ENCODE measurements at regions not wholly inside any gene's neighbourhood (a gene's known extent, or its start where the extent isn't known, plus 50 kb on each side); places are given as distances from the start of the nearest gene placed in this dataset.

DNA sequence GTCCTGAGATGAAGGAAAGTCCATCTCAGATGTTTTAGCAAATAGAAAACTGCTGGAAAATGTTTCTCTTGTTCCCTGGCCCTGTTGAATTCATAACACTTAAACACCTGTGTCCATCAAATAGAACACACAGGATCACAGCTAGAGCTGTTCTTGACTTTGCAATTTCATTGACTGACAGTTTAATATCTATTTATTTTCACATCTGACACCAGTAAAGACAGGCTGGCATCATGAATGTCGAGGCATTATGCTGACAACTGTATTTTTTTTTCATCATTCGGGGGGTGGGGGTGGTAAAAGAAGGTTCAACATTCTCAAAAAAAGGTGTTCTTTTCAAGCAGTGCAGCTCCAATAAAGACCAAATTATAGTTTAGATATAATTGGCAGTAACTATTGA is 591.2 kb upstream of the PTBP2 start:
- Histone ChIP-seq H3K79me2 (ENCODE audit: insufficient read depth) (no peaks in the 10 kb centered on the region), H3K9me3 (no peaks in the 10 kb centered on the region), H3K36me3 (replicated peaks in 1 of 2; ENCODE audit: control insufficient read depth in 1 of 2, insufficient read depth in 2 of 2, low read length in 1 of 2) (no peaks in the 10 kb centered on the region), H3K4me2 (no peak overlapping the region), H3K9ac (no peak overlapping the region), H3K4me3 (ENCODE audit: low read depth in 2 of 2, low read length in 1 of 2) (no peak overlapping the region), H4K20me1 (ENCODE audit: insufficient read depth) (no peaks in the 10 kb centered on the region), H3K27ac (ENCODE audit: low read depth in 2 of 2, low read length in 1 of 2) (no peak overlapping the region), H2AFZ (ENCODE audit: low read depth) (no peak overlapping the region), H3K4me1 (ENCODE audit: control insufficient read depth in 1 of 2, insufficient read depth in 2 of 2, low read depth in 1 of 2, low read length in 1 of 2) (no peaks in the 10 kb centered on the region; a peak in 1 of 4 replicates), H3F3A (replicated peaks; ENCODE audit: insufficient read depth) (no peaks in the 10 kb centered on the region), H3K27me3 (ENCODE audit: insufficient read depth) (no peaks in the 10 kb centered on the region), H3K9me2 (no peaks in the 10 kb centered on the region)
- no peak for DNase-seq
- 12% methylated on average over 2 of the region's 2 CpGs for WGBS (ENCODE audit: low lambda C conversion rate)
- TF ChIP-seq RXRA (IDR thresholded peaks at IDR 0.05; ENCODE audit: borderline replicate concordance, low read depth) (no peak), SIN3A (IDR thresholded peaks at IDR 0.05; ENCODE audit: borderline replicate concordance, low read depth, low read length) (no peak), GATA2 (CRISPR knock-in tag; IDR thresholded peaks at IDR 0.05) (no peak), EP300 (IDR thresholded peaks at IDR 0.05; ENCODE audit: borderline replicate concordance in 1 of 2, low read depth in 1 of 2, low read length in 1 of 2) (no peak), CTCF (IDR thresholded peaks at IDR 0.05) (no peak), POLR2AphosphoS5 (IDR thresholded peaks at IDR 0.05; ENCODE audit: low read depth, low read length) (no peak), TAF1 (IDR thresholded peaks at IDR 0.05; ENCODE audit: borderline replicate concordance, low read depth, low read length) (no peak), FOXJ3 (CRISPR knock-in tag; IDR thresholded peaks at IDR 0.05) (no peak), SMC3 (IDR thresholded peaks at IDR 0.05; ENCODE audit: low read depth, low read length) (no peak), EZH2phosphoT487 (IDR thresholded peaks at IDR 0.05; ENCODE audit: borderline replicate concordance, low read depth) (no peak), RFX5 (IDR thresholded peaks at IDR 0.05; ENCODE audit: low read length) (no peak), PBX3 (IDR thresholded peaks at IDR 0.05) (no peak)
- ChIA-PET CTCF (no interaction called here), POLR2A (no interaction called here)

GRCh38 chr1:96144636-96145035 is 576.9 kb upstream of the PTBP2 start:
- no peak for TF ChIP-seq RFX5 (IDR thresholded peaks at IDR 0.05; ENCODE audit: low read length)
- no peak for TF ChIP-seq SIN3A (IDR thresholded peaks at IDR 0.05; ENCODE audit: borderline replicate concordance, low read depth, low read length)
- TF ChIP-seq NFIC (IDR thresholded peaks at IDR 0.05; ENCODE audit: borderline replicate concordance) = no peak
- TF ChIP-seq CHD2 (IDR thresholded peaks at IDR 0.05; ENCODE audit: low read length, partially characterized antibody) = no peak
- TF ChIP-seq RXRA (IDR thresholded peaks at IDR 0.05; ENCODE audit: borderline replicate concordance, low read depth) = no peak
- TF ChIP-seq TCF12 (IDR thresholded peaks at IDR 0.05) = no peak
- no peak for TF ChIP-seq CTCF (IDR thresholded peaks at IDR 0.05)
- TF ChIP-seq USF2 (IDR thresholded peaks at IDR 0.05; ENCODE audit: borderline replicate concordance, low read depth, low read length) = no peak
- TF ChIP-seq PBX3 (IDR thresholded peaks at IDR 0.05) = no peak
- TF ChIP-seq FOXM1 (IDR thresholded peaks at IDR 0.05; ENCODE audit: low read depth) = no peak
- no peak for TF ChIP-seq EZH2phosphoT487 (IDR thresholded peaks at IDR 0.05; ENCODE audit: borderline replicate concordance, low read depth)
- TF ChIP-seq POLR2AphosphoS5 (IDR thresholded peaks at IDR 0.05; ENCODE audit: low read depth, low read length) = no peak
- Histone ChIP-seq H3K4me1 (ENCODE audit: control insufficient read depth in 1 of 2, insufficient read depth in 2 of 2, low read depth in 1 of 2, low read length in 1 of 2) (no peaks in the 10 kb centered on the region), H3K9me2 (no peaks in the 10 kb centered on the region), H3K79me2 (ENCODE audit: insufficient read depth) (no peaks in the 10 kb centered on the region), H4K20me1 (ENCODE audit: insufficient read depth) (no peaks in the 10 kb centered on the region), H3K9me3 (no peaks in the 10 kb centered on the region), H3K27me3 (ENCODE audit: insufficient read depth) (no peaks in the 10 kb centered on the region), H2AFZ (ENCODE audit: low read depth) (no peak overlapping the region), H3K27ac (ENCODE audit: low read depth in 2 of 2, low read length in 1 of 2) (no peak overlapping the region), H3K4me2 (no peak overlapping the region), H3K36me3 (replicated peaks in 1 of 2; ENCODE audit: control insufficient read depth in 1 of 2, insufficient read depth in 2 of 2, low read length in 1 of 2) (no peaks in the 10 kb centered on the region), H3K9ac (no peak overlapping the region), H3K4me3 (ENCODE audit: low read depth in 2 of 2, low read length in 1 of 2) (no peak overlapping the region), H3F3A (replicated peaks; ENCODE audit: insufficient read depth) (no peaks in the 10 kb centered on the region)
- 19% methylated on average over 3 of the region's 3 CpGs for WGBS (ENCODE audit: low lambda C conversion rate)
- ChIA-PET CTCF (no interaction called here), POLR2A (no interaction called here)
- DNase-seq = no peak

All from SK-N-SH (cell line).